ENCODE measurements at regions not wholly inside any gene's neighbourhood (a gene's known extent, or its start where the extent isn't known, plus 50 kb on each side); places are given as distances from the start of the nearest gene placed in this dataset.

DNA sequence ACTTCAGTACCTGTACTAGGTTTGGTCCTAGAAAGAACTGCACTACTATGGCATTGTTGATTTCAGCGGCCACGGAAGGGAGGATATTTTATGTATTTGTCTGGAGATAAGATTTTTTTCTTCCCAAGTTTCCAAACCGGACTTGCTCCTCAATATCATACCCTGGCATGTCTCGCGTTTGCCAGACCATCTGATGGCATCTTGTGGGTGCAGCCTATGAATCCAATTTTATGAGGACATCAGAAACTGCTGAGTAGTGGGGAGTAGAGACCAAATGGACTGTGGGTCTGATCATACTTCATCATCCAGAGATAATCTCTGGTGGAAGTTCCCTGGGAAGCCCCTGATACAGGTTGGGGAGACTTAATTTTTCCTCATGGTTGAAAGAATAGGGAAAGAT, 716.1 kb upstream of the WWC1 start:
- Histone ChIP-seq H3K4me3 (ENCODE audit: insufficient read depth, low read depth, low read length) (peak overlapping the region; percentile 7), H3K4me1 (ENCODE audit: control insufficient read depth, insufficient read depth, low read length) (peaks cover 35% of the 10 kb centered on the region), H3K36me3 (ENCODE audit: control insufficient read depth, insufficient read depth, low read length) (no peaks in the 10 kb centered on the region), H3K27ac (ENCODE audit: insufficient read depth, low read depth, low read length, poor library complexity, severe bottlenecking) (no peak overlapping the region), H3K9me3 (ENCODE audit: control insufficient read depth, low read length) (no peaks in the 10 kb centered on the region), H3K27me3 (ENCODE audit: control insufficient read depth, insufficient read depth, low read length, poor library complexity, severe bottlenecking) (no peaks in the 10 kb centered on the region)
- WGBS, 2 experiments = 91 to 96% methylated on average over 5 of the region's 5 CpGs

DNA sequence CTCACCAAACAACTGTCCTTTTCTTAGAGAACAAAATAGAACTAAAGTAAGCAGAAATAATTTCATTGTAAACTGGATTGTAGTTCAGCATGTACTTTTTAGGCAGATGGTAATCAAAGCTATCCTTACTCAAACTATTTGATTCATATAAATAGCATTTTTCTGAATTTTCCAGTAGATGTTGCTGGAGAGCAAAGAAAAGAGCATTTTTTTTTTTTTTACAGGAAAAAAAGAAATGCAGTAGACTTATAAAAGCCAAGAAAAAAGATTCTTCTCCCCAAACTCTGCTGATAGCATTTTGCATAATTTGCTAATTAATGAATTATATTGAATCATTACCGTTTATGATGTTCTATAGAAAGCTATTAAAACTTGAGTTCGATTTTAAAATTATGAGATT, 715.3 kb upstream of the WWC1 start:
- peaks cover 27% of the 10 kb centered on the region for H3K4me1 ChIP-seq (ENCODE audit: control insufficient read depth, insufficient read depth, low read length)
- H3K9me3 ChIP-seq (ENCODE audit: control insufficient read depth, low read length) = no peaks in the 10 kb centered on the region
- no peaks in the 10 kb centered on the region for H3K27me3 ChIP-seq (ENCODE audit: control insufficient read depth, insufficient read depth, low read length, poor library complexity, severe bottlenecking)
- H3K27ac ChIP-seq (ENCODE audit: insufficient read depth, low read depth, low read length, poor library complexity, severe bottlenecking) = no peak overlapping the region
- peak overlapping the region; percentile 7 for H3K4me3 ChIP-seq (ENCODE audit: insufficient read depth, low read depth, low read length)
- H3K36me3 ChIP-seq (ENCODE audit: control insufficient read depth, insufficient read depth, low read length) = no peaks in the 10 kb centered on the region
- WGBS, 2 experiments = 94% methylated on average over 2 of the region's 2 CpGs; no CpG with 5 or more reads in 1 of the 2 experiments

DNA sequence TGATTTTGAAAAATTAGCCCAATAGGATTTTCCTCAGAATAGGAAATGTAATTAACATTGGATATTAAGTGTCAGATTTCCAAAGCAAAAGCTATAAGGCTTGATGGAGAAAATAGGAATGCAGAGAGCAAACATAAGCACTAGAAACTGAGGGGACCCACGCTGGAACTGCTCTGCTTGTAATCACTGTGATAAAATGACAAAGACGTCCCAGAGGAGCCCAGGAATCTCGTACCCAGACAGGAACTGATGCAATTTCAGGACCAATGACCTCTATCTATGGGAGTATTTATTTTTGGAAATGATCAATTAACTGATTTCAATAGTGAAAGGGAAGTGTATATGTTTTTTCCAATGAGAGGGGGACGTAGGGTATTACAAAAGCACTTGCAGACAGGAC, 714.5 kb upstream of the WWC1 start:
- no peaks in the 10 kb centered on the region for H3K27me3 ChIP-seq (ENCODE audit: control insufficient read depth, insufficient read depth, low read length, poor library complexity, severe bottlenecking)
- no peaks in the 10 kb centered on the region for H3K36me3 ChIP-seq (ENCODE audit: control insufficient read depth, insufficient read depth, low read length)
- no peak overlapping the region for H3K27ac ChIP-seq (ENCODE audit: insufficient read depth, low read depth, low read length, poor library complexity, severe bottlenecking)
- no peak overlapping the region for H3K4me3 ChIP-seq (ENCODE audit: insufficient read depth, low read depth, low read length)
- peaks cover 19% of the 10 kb centered on the region for H3K4me1 ChIP-seq (ENCODE audit: control insufficient read depth, insufficient read depth, low read length)
- no peaks in the 10 kb centered on the region for H3K9me3 ChIP-seq (ENCODE audit: control insufficient read depth, low read length)
- WGBS, 2 experiments = 38 to 41% methylated on average over 4 of the region's 4 CpGs

DNA sequence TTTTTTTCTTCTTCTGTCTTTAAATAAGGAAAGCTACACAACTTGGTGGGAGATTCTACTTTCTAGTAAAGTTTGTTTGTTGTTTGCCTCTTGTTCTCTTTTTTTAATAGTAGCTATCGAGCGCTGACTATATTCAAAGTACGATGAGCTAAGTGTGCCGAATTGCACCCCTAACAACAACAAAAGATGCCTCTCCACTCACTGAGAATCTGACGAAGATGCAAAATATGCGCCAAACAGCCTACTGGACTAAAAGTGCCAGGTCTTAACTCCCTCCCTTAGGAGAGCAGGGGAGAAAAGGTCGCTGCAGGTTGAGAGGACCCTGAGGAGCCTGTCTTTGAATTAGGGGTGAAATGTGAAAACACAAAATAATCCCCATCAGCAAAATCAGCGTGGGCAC, 713.8 kb upstream of the WWC1 start:
- H3K4me1 ChIP-seq (ENCODE audit: control insufficient read depth, insufficient read depth, low read length) = peaks cover 12% of the 10 kb centered on the region
- no peak overlapping the region for H3K27ac ChIP-seq (ENCODE audit: insufficient read depth, low read depth, low read length, poor library complexity, severe bottlenecking)
- no peaks in the 10 kb centered on the region for H3K36me3 ChIP-seq (ENCODE audit: control insufficient read depth, insufficient read depth, low read length)
- no peaks in the 10 kb centered on the region for H3K9me3 ChIP-seq (ENCODE audit: control insufficient read depth, low read length)
- 91 to 96% methylated on average over 8 of the region's 8 CpGs for WGBS, 2 experiments
- no peak overlapping the region for H3K4me3 ChIP-seq (ENCODE audit: insufficient read depth, low read depth, low read length)
- H3K27me3 ChIP-seq (ENCODE audit: control insufficient read depth, insufficient read depth, low read length, poor library complexity, severe bottlenecking) = no peaks in the 10 kb centered on the region

DNA sequence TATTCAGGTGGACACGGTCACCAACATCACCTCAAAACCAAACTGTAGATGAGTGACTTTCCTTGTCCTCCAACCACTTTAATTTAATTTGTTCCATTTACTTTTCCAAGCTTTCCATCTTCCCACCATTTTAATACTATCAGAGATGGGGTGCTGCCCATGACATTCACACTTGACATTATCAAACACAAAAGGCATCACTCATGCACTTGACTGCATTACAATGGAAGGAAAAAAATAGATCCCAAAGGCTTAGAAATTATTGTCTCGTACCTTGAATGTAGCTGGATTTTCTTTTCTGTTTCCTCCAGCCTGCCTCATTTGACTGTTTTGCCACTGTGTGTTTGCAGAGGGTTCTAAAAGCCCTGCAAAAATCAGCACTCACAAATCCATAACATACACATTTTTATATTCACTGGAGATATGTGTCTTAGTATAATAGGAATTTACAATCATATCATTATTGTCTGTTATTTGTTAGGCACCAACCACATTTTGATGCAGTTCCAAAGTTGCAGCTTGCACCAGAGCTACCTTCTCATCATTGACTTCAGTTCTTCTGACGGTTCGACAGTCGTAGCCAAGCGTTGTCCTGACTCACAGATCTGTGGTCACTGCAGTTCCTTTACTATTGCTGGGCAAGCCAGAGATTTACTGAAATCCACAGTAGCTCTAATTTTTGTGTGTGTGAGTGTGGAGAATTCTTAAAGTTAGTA, 712.3 kb upstream of the WWC1 start:
- WGBS, 2 experiments = 93 to 96% methylated on average over 6 of the region's 6 CpGs

DNA sequence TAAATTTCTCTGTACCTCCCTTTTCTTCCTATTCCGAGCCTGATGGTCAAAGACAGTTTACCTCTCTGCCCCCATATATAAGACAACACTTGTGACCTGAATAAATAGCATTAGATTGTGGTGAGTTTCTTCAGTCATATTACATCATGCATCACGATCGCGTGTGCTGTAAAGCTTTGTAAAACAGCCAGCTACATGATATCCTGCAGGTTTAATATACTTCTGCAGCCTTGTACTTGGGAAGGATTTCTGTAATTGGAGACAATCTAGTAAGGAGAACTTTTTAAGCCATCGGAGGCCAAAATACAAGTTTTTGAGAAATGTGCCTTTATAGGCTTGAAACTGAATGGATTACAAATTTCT, 711.8 kb upstream of the WWC1 start:
- no peaks in the 10 kb centered on the region for H3K36me3 ChIP-seq (ENCODE audit: control insufficient read depth, insufficient read depth, low read length)
- no peak overlapping the region for H3K27ac ChIP-seq (ENCODE audit: insufficient read depth, low read depth, low read length, poor library complexity, severe bottlenecking)
- no peak overlapping the region for H3K4me3 ChIP-seq (ENCODE audit: insufficient read depth, low read depth, low read length)
- H3K4me1 ChIP-seq (ENCODE audit: control insufficient read depth, insufficient read depth, low read length) = peaks cover 7% of the 10 kb centered on the region
- no peaks in the 10 kb centered on the region for H3K9me3 ChIP-seq (ENCODE audit: control insufficient read depth, low read length)
- WGBS, 2 experiments = 90 to 98% methylated on average over 4 to 5 of the region's 5 CpGs
- H3K27me3 ChIP-seq (ENCODE audit: control insufficient read depth, insufficient read depth, low read length, poor library complexity, severe bottlenecking) = no peaks in the 10 kb centered on the region

More for the DNA sequence above, 712.3 kb upstream of the WWC1 start:
- H3K4me3 ChIP-seq (ENCODE audit: insufficient read depth, low read depth, low read length) = no peak overlapping the region
- no peaks in the 10 kb centered on the region for H3K27me3 ChIP-seq (ENCODE audit: control insufficient read depth, insufficient read depth, low read length, poor library complexity, severe bottlenecking)
- no peak overlapping the region for H3K27ac ChIP-seq (ENCODE audit: insufficient read depth, low read depth, low read length, poor library complexity, severe bottlenecking)
- peaks cover 7% of the 10 kb centered on the region for H3K4me1 ChIP-seq (ENCODE audit: control insufficient read depth, insufficient read depth, low read length)
- H3K36me3 ChIP-seq (ENCODE audit: control insufficient read depth, insufficient read depth, low read length) = no peaks in the 10 kb centered on the region
- no peaks in the 10 kb centered on the region for H3K9me3 ChIP-seq (ENCODE audit: control insufficient read depth, low read length)

DNA sequence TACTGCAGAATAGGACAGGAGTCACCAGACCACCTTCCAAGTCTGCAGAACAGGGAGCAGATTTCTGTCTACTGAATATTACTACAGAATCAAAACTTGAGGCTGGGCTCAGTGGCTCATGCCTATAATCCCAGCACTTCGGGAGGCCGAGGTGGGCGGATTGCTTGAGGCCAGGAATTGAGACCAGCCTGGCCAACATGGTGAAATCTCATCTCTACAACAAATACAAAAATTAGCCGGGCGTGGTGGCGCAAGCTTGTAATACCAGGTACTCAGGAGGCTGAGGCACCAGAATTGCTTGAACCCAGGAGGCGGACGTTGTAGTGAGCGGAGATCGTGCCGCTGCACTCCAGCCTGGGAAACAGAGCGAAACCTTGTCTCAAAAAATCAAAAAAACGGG, 710.8 kb upstream of the WWC1 start:
- Histone ChIP-seq H3K27ac (ENCODE audit: insufficient read depth, low read depth, low read length, poor library complexity, severe bottlenecking) (no peak overlapping the region), H3K4me3 (ENCODE audit: insufficient read depth, low read depth, low read length) (no peak overlapping the region), H3K36me3 (ENCODE audit: control insufficient read depth, insufficient read depth, low read length) (no peaks in the 10 kb centered on the region), H3K9me3 (ENCODE audit: control insufficient read depth, low read length) (no peaks in the 10 kb centered on the region), H3K27me3 (ENCODE audit: control insufficient read depth, insufficient read depth, low read length, poor library complexity, severe bottlenecking) (no peaks in the 10 kb centered on the region), H3K4me1 (ENCODE audit: control insufficient read depth, insufficient read depth, low read length) (peaks cover 7% of the 10 kb centered on the region)
- WGBS, 2 experiments = 93 to 95% methylated on average over 13 of the region's 13 CpGs

DNA sequence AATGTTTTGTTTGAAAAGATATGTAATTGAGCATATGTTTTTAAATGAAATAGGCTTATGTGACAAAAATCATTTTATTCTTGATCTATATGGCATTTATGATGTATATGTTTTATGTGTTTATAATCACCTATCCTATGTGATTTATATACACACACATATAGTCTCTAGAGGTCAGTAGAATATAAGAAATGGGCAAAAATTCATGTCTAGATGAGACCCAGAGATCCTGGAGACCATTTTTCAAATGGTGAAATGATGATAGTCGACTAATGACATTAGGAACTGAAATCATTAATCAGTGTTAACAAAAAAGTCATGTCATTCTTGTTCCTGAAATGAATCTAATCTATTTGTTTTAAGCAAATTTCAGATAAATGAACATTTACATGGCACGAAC, 709.2 kb upstream of the WWC1 start:
- Histone ChIP-seq H3K36me3 (ENCODE audit: control insufficient read depth, insufficient read depth, low read length) (no peaks in the 10 kb centered on the region), H3K4me1 (ENCODE audit: control insufficient read depth, insufficient read depth, low read length) (peaks cover 3% of the 10 kb centered on the region), H3K27ac (ENCODE audit: insufficient read depth, low read depth, low read length, poor library complexity, severe bottlenecking) (no peak overlapping the region), H3K4me3 (ENCODE audit: insufficient read depth, low read depth, low read length) (no peak overlapping the region), H3K27me3 (ENCODE audit: control insufficient read depth, insufficient read depth, low read length, poor library complexity, severe bottlenecking) (no peaks in the 10 kb centered on the region), H3K9me3 (ENCODE audit: control insufficient read depth, low read length) (no peaks in the 10 kb centered on the region)
- 86 to 100% methylated on average over 1 of the region's 2 CpGs for WGBS, 2 experiments

DNA sequence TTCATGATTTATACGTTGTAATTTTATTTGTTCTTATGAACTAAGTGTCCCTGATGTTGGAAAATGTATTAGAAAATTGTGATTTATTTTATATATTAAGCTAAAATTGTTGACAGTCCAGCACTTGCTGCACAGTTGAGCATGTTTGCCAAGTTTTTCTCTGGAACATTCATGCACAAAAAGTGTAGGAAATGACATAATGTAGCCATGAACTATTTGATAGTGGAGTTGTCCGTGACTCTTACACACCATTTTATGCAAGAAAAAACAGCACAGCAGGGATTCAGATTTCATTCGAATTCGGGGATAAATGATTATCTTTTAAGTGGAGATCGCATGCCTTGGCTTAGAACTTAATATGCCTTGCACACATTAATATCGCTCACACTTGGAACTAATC, 708.6 kb upstream of the WWC1 start:
- Histone ChIP-seq H3K4me1 (ENCODE audit: control insufficient read depth, insufficient read depth, low read length) (peaks cover 4% of the 10 kb centered on the region), H3K36me3 (ENCODE audit: control insufficient read depth, insufficient read depth, low read length) (no peaks in the 10 kb centered on the region), H3K27ac (ENCODE audit: insufficient read depth, low read depth, low read length, poor library complexity, severe bottlenecking) (no peak overlapping the region), H3K4me3 (ENCODE audit: insufficient read depth, low read depth, low read length) (no peak overlapping the region), H3K27me3 (ENCODE audit: control insufficient read depth, insufficient read depth, low read length, poor library complexity, severe bottlenecking) (no peaks in the 10 kb centered on the region), H3K9me3 (ENCODE audit: control insufficient read depth, low read length) (no peaks in the 10 kb centered on the region)
- WGBS, 2 experiments = 91 to 97% methylated on average over 5 to 6 of the region's 6 CpGs

DNA sequence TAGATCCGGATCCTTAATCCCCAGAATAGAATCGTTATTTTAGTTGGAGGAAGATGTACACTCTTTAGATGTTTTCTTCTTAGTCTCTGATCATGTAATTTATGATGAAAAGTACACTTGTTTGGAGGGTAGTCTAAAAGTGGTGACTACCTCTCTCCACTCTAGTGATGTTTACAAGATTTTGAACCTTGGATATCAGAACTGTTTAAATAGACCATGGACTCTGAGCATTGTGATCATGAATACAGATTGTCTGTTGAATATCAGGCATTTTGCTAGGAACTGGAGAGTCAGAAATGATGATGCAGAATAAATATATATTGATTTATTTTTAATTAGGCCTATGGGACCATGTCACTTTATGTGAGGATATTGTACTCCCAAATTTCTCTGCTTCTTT, 706.3 kb upstream of the WWC1 start:
- Histone ChIP-seq H3K27ac (ENCODE audit: insufficient read depth, low read depth, low read length, poor library complexity, severe bottlenecking) (no peak overlapping the region), H3K4me1 (ENCODE audit: control insufficient read depth, insufficient read depth, low read length) (peaks cover 4% of the 10 kb centered on the region), H3K36me3 (ENCODE audit: control insufficient read depth, insufficient read depth, low read length) (no peaks in the 10 kb centered on the region), H3K4me3 (ENCODE audit: insufficient read depth, low read depth, low read length) (no peak overlapping the region), H3K27me3 (ENCODE audit: control insufficient read depth, insufficient read depth, low read length, poor library complexity, severe bottlenecking) (no peaks in the 10 kb centered on the region), H3K9me3 (ENCODE audit: control insufficient read depth, low read length) (no peaks in the 10 kb centered on the region)
- WGBS, 2 experiments = 93 to 100% methylated on average over 1 to 2 of the region's 2 CpGs

Data from ectodermal cell (in vitro differentiated cells).